ENCODE measurements at regions not wholly inside any gene's neighbourhood (a gene's known extent, or its start where the extent isn't known, plus 50 kb on each side); places are given as distances from the start of the nearest gene placed in this dataset.
"Not testable (repeated sequence)": the region's sequence is repeated elsewhere in the genome, so short reads cannot be mapped to it uniquely, and the experiment has no call there.

DNA sequence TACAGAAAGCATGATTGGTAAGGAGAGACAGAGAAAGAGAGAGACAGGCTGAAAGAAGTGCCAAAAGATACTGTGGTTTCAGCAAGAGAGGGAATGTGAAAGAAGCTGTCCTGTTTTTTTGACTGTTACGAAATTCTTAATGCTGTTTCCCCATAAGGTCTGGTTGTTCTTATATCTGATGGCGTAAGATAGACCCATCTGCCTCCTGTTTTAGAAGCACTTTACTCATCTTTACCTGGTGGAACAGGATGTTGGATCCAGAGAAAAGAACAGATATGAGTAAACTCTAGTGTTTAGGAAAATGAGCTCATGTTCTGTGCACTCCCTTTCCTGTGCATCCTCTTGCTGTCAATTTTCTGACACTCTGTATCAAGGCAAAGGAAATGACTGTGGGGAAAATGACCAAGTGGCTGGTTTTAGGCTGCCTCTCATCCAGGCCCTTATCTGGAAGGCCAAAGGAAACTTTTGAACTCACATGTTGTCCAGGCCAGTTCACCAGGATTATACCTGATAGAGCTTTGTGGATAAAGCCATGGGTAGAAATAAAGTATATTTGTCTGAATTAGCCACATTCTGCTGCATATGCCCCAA lies 311.7 kb upstream of the HTR2C start:
- DNase-seq (ENCODE audit: low read depth, low spot score), result no peak

DNA sequence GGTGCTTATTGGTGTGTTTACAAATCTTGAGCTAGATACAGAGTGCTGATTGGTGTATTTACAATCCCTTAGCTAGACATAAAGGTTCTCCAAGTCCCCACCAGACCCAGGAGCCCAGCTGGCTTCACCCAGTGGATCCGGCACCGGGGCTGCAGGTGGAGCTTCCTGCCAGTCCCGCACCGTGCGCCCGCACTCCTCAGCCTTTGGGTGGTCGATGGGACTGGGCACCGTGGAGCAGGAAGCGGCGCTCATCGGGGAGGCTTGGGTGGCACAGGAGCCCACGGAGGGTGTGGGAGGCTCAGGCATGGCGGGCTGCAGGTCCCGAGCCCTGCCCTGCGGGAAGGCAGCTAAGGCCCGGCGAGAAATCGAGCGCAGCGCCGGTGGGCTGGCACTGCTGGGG lies 313.5 kb upstream of the HTR2C start:
- DNase-seq (ENCODE audit: low read depth, low spot score), result not testable (repeated sequence)

DNA sequence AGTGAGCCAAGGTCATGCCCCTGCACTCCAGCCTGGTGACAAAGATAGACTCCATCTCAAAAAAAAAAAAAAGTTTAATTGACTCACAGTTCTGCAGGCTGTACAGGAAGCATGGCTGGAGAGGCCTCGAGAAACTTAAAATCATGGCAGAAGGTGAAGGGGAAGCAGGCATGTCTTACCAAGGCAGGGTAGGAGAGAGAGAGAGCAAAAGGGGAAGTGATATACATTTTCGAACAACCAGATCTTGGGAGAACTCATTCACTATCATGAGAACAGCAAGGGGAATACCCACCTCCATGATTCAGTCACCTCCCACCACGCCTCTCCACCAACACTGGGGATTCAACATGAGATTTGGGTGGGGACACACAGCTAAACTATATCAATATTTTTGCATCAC lies 315.2 kb upstream of the HTR2C start:
- DNase-seq (ENCODE audit: low read depth, low spot score), result no peak

DNA sequence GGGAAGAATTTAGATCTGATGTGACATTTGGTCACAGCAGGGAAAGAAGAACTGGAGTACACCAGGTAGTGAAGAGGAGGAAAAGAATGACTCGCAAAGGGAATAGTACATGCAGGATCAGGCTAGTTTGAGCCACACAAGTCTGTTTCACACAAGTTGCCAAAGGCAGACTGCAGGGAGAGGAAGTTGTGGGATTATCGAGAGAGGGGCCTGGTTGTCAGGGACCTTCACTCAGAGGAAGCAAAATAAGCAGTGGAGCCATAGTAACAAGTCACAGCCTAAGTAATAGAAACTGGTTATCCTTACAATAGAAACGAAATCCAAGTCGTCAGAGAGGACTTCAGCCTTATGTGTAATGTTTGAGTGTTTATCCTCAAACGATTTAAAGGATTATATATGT lies 316.7 kb upstream of the HTR2C start:
- DNase-seq (ENCODE audit: low read depth, low spot score), result no peak

DNA sequence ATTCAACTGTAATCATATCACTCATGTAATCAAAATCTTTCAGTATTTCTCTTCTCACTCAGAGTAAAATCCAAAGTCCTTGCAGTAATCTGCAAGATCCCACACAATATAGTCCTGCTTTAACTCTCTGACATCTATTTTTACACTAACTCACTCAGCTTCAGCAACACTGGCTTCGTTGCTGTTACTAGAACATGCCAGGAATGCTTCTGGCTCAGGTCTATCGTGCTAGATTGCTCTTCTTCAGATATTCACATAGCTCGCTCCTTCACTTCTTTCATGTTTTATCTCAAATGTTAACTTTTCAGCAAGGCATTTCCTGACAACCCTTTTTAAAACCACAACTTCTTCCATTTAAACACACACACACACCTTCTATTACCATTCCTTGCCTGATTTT lies 331.7 kb upstream of the HTR2C start:
- DNase-seq (ENCODE audit: low read depth, low spot score), result no peak

DNA sequence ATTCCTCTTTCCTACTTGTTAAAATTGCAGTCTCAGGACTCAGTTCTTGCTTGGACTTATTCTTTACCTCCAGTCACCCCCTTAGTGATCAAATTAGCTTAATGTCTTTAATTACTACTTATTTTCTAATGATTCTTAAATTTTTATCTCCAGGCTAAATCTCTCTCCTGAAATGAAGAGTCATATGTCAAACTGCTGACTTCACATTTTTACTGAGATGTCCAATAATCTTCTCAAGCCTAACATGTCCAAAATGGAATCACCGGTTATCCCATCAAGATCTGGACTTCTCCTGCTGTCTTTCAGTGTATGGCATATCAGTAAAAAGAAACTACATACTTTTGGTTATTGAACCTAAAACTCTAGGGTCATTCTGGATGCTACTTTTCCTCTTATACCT lies 332.3 kb upstream of the HTR2C start:
- no peak for DNase-seq (ENCODE audit: low read depth, low spot score)

DNA sequence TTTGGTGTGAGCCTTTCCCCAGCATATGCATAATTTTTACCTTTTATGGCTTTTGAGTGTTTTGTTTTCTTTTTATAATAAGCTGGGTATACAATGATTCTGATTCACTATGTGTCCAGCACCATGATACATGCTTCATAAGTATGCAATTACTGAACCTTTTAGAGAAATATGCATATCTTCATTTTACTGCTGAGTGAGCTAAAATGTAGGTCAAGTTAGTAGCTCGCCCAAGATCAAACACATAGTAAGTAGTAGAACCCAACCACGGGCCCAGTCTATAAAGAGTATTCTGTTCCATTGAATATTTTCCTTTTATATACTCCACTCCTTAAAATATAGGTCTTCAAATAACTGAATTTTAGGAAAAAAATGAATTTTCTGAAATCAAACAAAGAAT lies 362.4 kb upstream of the HTR2C start:
- no peak for DNase-seq (ENCODE audit: low read depth, low spot score)

DNA sequence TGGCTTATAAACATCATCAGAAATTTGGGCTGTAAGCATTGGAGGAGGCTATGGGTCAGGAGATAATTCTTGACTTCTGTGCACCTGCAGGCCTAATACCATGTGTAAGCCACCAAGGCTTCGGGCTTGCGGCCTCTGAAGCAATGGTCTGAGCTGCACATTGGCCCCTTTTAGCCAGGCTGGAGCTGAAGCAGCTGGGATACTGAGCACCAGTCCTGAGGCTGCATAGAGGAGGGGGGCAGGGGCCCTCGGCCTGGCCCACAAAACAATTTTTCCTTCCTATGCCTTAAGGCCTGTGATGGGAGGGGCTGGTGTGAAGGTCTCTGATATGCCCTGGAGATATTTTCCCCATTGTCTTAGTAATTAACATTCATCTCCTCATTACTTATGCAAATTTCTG lies 373.0 kb upstream of the HTR2C start:
- no peak for DNase-seq (ENCODE audit: low read depth, low spot score)

DNA sequence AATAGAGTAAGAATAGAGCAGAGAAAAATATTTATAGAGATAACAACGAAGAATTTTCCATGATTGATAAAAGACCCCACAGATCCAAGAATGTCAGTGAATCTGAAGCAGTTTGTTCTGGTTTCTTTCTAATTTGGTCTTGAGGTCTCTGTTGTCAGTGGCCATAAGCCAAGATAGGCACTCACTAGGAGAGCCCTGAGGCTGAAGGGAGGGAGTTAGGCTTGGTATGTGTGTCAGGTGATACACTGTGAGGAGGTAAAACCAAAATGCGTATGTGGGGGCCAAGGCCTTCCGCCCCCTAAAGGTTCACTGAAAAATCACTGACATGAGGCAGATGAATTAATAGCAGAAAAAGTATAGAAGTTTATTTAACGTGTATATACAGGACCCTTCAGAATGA lies 382.3 kb upstream of the HTR2C start:
- DNase-seq (ENCODE audit: low read depth, low spot score), result no peak

DNA sequence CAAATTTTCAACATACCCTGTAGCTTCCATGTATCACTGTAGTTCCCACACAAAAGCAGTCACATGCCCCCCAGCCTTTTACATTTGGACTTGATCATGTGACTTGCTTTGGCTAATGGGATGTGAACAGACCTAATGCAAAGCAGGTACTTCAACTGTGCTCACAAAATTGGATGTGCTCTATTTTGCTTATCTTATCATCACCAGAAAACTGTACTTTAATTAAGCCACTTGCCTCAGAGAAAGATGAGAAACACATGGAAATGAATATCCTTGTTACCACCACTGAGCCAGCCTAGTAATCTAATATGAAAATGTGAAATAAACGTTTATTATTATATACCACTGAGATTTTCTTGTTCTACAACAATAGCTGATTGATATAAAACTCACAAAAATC lies 402.7 kb upstream of the HTR2C start:
- no peak for DNase-seq (ENCODE audit: low read depth, low spot score)

DNA sequence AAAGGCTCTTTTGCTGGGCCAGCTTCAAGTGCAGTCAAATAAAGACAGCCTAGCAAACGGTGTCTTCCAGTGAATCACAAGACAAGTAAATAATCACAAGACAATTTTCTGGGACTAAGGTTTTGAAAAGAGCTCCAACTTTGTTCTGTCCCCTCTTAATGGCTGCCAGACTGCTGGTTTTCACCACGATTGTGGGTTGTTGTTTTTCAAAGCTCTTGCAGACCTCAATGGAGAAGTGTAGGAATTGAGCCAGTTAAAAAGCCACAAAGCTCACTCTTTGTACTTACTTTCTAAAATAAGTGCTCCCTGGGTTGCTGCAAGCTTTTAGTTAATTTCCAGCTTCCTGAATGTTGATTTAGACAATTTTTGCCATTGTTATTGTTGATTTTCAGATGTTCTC lies 405.8 kb upstream of the HTR2C start:
- DNase-seq (ENCODE audit: low read depth, low spot score), result no peak

DNA sequence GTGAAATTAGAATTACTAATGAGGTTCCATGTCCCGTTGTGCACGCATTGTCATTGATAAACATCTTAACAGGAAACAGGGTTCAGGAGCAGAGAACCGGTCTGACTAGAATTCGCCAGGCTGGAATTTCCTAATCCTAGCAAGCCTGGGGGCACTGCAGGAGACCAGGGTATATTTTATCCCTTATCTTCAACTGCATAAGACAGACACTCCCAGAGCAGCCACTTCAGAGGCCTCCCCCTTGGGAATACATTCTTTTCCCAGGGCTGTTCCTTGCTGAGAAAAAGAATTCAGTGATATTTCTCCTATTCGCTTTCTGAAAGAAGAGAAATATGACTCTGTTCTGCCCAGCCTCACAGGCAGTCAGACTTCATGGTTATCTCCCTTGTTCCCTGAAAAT lies 416.6 kb upstream of the HTR2C start:
- not testable (repeated sequence) for DNase-seq (ENCODE audit: low read depth, low spot score)

DNA sequence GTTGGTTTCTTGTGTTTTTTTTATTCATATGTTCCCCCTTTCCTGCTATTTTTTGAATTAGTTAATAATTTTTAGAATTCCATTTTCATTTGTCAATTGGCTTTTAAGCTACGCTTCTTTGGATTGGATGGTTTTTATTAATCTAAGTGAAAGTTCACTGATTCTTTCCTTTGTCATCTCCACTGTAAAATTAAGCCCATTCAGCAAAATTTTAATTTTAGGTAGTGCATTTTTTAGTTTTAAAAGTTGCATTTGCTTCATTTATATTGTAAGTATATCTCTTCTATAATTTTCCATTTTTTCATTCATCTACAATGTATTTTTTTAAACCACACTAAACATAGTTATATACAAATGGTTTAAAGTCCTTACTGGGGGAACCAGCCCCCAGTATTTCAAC lies 417.3 kb upstream of the HTR2C start:
- no peak for DNase-seq (ENCODE audit: low read depth, low spot score)

DNA sequence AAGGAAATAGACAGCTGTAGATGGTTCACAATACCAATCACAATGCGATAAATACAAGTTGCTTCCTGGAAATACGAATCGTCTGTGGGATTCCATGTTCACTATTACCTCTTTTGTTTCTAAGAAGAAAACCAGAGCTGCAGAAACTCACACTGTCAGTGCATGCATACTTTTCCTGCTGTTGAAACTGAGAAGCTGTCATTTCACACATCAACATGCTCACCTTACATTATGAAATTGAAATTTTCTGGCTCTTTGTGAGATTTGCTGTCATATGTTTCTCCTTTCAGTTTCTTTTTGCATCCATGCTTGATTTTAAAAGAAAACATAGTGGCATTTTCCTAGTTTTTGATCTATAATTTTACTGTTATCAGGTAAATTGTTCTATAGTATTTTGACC lies 418.3 kb upstream of the HTR2C start:
- DNase-seq (ENCODE audit: low read depth, low spot score), result no peak

DNA sequence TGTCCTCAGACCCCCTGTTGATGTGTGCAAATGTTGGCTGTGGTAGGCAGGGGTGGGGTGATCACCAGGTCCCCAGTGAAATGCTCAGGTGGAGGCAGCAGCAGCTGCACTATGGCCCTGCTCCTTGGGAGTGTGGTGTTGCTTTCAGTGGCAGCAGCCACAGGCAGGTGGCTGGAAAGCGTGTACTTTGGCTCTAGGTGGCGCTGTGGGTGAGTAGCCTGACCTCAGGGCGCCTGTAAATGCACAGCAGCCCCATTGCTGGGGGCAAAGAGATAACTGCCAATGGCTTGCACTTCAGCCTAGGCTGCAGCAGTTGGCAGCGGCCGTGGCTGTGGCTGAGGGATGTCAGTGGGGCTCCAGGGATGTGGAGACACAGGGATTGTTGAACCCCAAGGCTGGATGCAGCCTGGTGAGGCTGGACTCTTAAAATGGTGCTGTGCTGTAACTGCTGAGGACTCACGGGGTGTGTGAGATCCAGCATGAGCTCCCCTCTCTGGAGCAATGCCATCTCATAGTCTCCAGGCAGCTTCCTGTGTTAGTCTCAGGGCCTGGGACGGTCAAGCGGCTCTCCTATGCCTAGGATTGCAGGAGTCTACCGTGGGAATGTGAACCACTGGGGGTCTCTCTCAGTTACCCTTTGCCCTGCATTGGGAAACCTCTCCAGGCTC lies 421.7 kb upstream of the HTR2C start:
- peak; percentile 7 for DNase-seq (ENCODE audit: low read depth, low spot score)

DNA sequence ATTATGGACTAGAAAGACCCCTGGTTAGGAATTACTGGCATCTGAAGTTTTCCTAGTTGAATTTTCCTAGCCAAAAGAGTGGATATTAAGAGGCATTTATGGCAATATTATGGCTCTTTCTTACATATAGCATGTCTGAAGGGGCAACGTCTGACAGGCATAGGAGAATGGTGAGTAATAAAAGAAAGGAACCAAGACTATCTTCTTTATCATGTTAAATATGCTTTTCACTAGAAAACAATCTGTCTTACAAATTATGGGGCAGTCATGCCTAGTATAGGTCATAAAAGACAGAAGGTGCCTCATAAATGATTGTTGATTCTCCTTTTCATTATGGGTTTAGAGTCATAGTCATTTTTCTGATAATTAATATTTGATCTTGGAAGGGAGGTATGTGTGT lies 431.1 kb upstream of the HTR2C start:
- no peak for DNase-seq (ENCODE audit: low read depth, low spot score)

DNA sequence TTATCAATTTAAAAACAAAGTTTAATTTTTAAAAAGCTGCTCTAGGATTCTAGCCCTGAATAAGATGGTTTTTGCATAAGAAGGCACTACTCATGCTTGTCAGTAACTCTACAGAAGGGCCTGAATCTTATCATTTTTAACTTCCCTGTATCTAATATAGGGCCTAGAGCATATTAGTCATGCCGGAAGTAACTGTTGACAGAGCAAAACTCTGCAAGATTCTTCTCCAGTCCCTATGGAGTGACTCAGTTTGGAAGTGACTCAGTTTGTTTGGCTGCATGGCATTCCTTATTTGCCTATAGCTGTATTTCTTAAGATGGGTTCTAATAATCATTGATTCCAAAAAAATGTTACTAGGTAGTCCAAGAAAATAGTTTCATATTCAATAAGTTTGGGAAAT lies 431.8 kb upstream of the HTR2C start:
- no peak for DNase-seq (ENCODE audit: low read depth, low spot score)

DNA sequence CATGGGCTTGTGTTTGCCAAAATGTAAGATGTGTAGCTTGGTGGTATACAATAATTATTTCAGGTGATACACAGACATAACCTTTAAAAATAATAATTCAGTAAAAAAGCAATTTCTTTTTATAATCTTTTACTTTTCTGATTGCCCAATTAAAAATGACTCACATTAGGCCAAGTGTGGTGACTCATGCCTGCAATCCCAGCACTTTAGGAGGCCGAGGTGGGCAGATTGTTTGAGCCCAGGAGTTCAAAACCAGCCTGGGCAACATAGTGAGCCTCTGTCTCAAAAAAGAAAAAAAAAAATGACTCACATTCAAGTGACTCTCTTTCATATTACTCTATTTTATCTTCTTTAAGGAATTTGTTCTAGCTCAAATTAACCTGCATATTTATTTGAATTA lies 449.4 kb upstream of the HTR2C start:
- no peak for DNase-seq (ENCODE audit: low read depth, low spot score)

DNA sequence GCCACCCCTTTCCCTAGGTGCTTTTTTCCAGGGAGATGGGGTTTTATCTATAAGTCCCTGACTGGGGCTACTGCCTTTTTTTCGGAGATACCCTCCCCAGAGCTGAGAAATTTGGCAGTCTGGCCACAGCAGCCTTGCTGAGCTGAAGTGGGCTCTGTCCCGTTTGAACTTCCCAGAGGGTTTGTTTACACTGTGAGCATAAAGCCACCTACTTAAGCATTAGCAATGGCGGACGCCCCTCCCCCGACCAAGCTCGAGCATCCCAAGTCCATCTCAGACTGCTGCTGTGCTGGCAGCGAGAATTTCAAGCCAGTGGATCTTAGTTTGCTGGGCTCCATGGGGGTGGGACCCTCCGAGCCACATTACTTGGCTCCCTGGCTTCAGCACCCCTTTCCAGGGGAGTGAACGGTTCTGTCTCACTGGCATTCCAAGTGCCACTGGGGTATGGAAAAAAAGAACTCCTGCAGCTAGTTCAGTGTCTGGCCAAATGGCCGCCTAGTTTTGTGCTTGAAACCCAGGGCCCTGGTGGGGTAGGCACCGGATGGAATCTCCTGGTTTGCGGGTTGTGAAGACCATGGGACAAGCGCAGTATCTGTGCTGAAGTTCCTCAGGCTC lies 456.4 kb upstream of the HTR2C start:
- no peak for DNase-seq (ENCODE audit: low read depth, low spot score)

DNA sequence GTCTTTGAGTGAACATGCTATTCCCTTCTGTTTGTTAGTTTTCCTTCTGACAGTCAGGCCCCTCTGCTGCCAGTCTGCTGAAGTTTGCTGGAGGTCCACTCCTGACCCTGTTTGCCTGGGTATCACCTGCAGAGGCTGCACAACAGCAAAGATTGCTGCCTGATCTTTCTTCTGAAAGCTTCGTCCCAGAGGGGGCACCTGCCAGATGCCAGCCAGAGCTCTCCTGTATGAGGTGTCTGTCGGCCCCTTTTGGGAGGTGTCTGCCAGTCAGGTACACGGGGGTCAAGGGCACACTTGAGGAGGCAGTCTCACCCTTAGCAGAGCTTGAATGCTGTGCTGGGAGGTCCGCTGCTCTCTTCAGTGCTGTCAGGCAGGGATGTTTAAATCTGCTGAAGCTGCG lies 456.9 kb upstream of the HTR2C start:
- DNase-seq (ENCODE audit: low read depth, low spot score), result no peak

DNA sequence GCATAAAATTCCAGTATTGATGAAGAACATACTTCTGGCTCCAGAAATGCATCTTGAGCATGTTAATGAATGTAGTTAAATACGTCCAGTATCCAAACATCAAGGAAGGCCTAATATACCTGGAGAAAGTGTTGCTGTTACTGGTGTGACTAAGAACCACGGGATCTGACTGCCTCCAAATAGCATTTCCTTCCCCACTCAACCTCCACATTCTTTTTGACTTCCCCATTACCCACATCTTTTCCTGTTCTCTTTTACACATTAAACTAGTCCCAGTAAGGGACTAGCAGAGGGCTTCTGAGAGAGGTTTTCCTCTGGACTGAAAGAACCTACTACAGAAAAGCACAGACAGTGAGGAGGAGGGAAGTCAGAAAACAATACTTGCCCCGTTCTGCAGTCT lies 482.8 kb upstream of the HTR2C start:
- no peak for DNase-seq (ENCODE audit: low read depth, low spot score)

DNA sequence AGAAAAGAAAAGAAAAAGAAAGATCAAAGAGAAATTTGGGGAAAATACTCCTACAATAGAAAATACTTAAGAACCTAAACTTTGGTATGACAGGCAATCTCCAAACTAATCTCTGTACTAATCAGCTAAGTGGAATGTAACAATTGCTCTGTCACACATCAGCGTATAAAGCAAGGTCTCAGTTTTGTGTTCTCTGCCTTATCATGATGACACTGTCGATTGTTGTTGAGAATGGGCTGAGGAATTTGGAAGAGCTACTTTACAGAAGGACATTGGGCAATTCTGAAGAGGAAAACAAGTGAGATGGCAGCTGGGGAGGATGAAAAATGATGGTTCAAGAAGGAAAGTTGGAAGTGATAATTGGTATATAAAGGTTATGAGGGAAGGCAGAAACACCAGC lies 486.0 kb upstream of the HTR2C start:
- DNase-seq (ENCODE audit: low read depth, low spot score), result no peak

DNA sequence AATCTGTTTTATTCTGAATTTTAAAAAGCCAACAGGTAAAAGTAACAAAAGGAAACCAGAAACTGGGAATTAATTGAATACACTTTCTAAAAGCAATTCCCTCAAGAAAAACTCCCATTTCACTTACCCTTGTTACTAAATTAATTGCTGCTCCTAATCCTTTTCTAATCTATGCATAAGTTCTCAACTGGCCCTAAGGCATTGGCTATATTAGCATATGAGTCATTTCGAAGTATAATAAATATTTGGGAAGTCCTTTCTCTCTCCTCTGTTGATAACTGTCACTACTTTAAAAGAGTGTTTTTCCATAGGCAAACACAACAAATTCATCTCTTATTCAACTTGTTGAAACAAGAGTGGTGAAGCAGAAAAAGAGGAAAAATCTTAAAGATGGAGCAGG lies 486.5 kb upstream of the HTR2C start:
- no peak for DNase-seq (ENCODE audit: low read depth, low spot score)

DNA sequence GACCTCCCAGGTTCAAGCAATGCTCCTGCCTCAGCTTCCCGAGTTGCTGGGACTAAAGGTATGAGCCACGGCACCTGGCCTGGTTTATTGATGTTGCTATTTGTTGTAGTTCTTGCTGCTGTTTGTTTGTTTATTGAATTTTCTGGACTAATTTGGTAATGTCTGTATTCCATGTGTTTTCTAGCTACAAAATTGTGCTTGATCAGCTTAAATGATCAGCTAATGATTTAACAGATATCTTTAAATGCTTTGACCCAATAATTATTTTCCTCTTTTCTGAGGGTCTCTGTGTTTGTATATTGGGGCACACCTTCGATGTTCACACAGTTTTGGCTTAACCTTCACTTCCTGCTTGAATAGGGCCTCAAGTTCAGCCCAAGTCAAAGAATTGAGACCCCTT lies 488.1 kb upstream of the HTR2C start:
- no peak for DNase-seq (ENCODE audit: low read depth, low spot score)

Data from iPS DF 19.7 (cell line).